Effector memory CD4-positive, alpha-beta T cell (primary cell): ENCODE measurements at regions not wholly inside any gene's neighbourhood (a gene's known extent, or its start where the extent isn't known, plus 50 kb on each side); places are given as distances from the start of the nearest gene placed in this dataset.
A peak's percentile ranks its signal among the peaks of the same experiment; 100 is the strongest.

Experiments
- DNase-seq, 3 donors: peaks; one replicate each; pipeline ENCODE4 v3.0.0-alpha.2; 2020
- H3K27ac ChIP-seq: 2 replicates; pipeline ENCODE4 v1.7.0; 2013; ENCODE audit warnings: mild to moderate bottlenecking, low read length, moderate library complexity; ENCODE audit not compliant: insufficient read depth, poor library complexity, severe bottlenecking
- H3K27me3 ChIP-seq: replicated peaks from 2 replicates; pipeline ENCODE4 v1.7.0; 2013; ENCODE audit warnings: mild to moderate bottlenecking, low read length; ENCODE audit not compliant: insufficient read depth, control insufficient read depth, poor library complexity, severe bottlenecking
- H3K36me3 ChIP-seq: 2 replicates; pipeline ENCODE4 v1.7.0; 2013; ENCODE audit warnings: mild to moderate bottlenecking, low read length, moderate library complexity; ENCODE audit not compliant: control insufficient read depth, insufficient read depth
- H3K4me1 ChIP-seq: 2 replicates; pipeline ENCODE4 v1.7.0; 2013; ENCODE audit warnings: low read length, mild to moderate bottlenecking; ENCODE audit not compliant: control insufficient read depth, insufficient read depth, poor library complexity, severe bottlenecking
- H3K4me3 ChIP-seq: 2 replicates; pipeline ENCODE4 v1.7.0; 2013; ENCODE audit warnings: low read length, low read depth, mild to moderate bottlenecking; ENCODE audit not compliant: insufficient read depth, poor library complexity, severe bottlenecking
- H3K9me3 ChIP-seq: 2 replicates; pipeline ENCODE4 v1.7.0; 2013; ENCODE audit warnings: mild to moderate bottlenecking, low read length, moderate library complexity; ENCODE audit not compliant: control insufficient read depth

- H3K9me3 ChIP-seq = no peaks in the 10 kb centered on the region
- no peak overlapping the region for H3K4me3 ChIP-seq
- no peaks in the 10 kb centered on the region for H3K36me3 ChIP-seq
- no peak for DNase-seq
- H3K4me1 ChIP-seq = no peaks in the 10 kb centered on the region
- H3K27ac ChIP-seq = no peak overlapping the region
- no peaks in the 10 kb centered on the region for H3K27me3 ChIP-seq
Observed at GRCh38 chr15:62380011-62380410, 214.9 kb upstream of the C2CD4B start.

GRCh38 chr15:62382046-62382445 is 217.0 kb upstream of the C2CD4B start:
- Histone ChIP-seq H3K27ac (no peak overlapping the region), H3K4me1 (no peaks in the 10 kb centered on the region), H3K36me3 (no peaks in the 10 kb centered on the region), H3K9me3 (no peaks in the 10 kb centered on the region), H3K4me3 (no peak overlapping the region), H3K27me3 (no peaks in the 10 kb centered on the region)
- DNase-seq = no peak

- Histone ChIP-seq H3K9me3 (no peaks in the 10 kb centered on the region), H3K4me3 (peak within 1 kb of the TSS; percentile 77), H3K27me3 (peaks cover 4% of the 10 kb centered on the region), H3K4me1 (peaks cover 14% of the 10 kb centered on the region), H3K36me3 (no peaks in the 10 kb centered on the region), H3K27ac (no peak within 1 kb of the TSS)
- DNase-seq = no peak
Observed at GRCh38 chr15:62389885-62390790, 225.1 kb upstream of the C2CD4B start, which contains the start of gene TLN2. TSS of gene TLN2 (plus strand) at chr15:62390550.

- Histone ChIP-seq H3K4me3 (peak overlapping the region; percentile 77), H3K9me3 (no peaks in the 10 kb centered on the region), H3K27me3 (peaks cover 4% of the 10 kb centered on the region), H3K27ac (no peak overlapping the region), H3K36me3 (no peaks in the 10 kb centered on the region), H3K4me1 (peaks cover 14% of the 10 kb centered on the region)
- no peak for DNase-seq
Observed at GRCh38 chr15:62390791-62391640, 225.9 kb upstream of the C2CD4B start.

GRCh38 chr15:62391641-62392262 is 226.7 kb upstream of the C2CD4B start:
- H3K4me3 ChIP-seq = peak overlapping the region; percentile 77
- H3K4me1 ChIP-seq = peaks cover 14% of the 10 kb centered on the region
- H3K27me3 ChIP-seq = peaks cover 4% of the 10 kb centered on the region
- H3K9me3 ChIP-seq = no peaks in the 10 kb centered on the region
- DNase-seq = no peak
- no peak overlapping the region for H3K27ac ChIP-seq
- no peaks in the 10 kb centered on the region for H3K36me3 ChIP-seq

GRCh38 chr15:62392376-62392775 is 227.3 kb upstream of the C2CD4B start:
- H3K27me3 ChIP-seq = peaks cover 4% of the 10 kb centered on the region
- H3K4me1 ChIP-seq = peaks cover 14% of the 10 kb centered on the region
- no peaks in the 10 kb centered on the region for H3K9me3 ChIP-seq
- no peaks in the 10 kb centered on the region for H3K36me3 ChIP-seq
- DNase-seq = no peak
- peak overlapping the region; percentile 77 for H3K4me3 ChIP-seq
- H3K27ac ChIP-seq = no peak overlapping the region

- no peaks in the 10 kb centered on the region for H3K9me3 ChIP-seq
- H3K4me3 ChIP-seq = no peak overlapping the region
- H3K27me3 ChIP-seq = peaks cover 4% of the 10 kb centered on the region
- H3K36me3 ChIP-seq = no peaks in the 10 kb centered on the region
- peaks cover 14% of the 10 kb centered on the region for H3K4me1 ChIP-seq
- DNase-seq = no peak
- H3K27ac ChIP-seq = no peak overlapping the region
Observed at GRCh38 chr15:62393196-62393595, 228.1 kb upstream of the C2CD4B start.

GRCh38 chr15:62394079-62394478 is 229.0 kb upstream of the C2CD4B start:
- peaks cover 4% of the 10 kb centered on the region for H3K27me3 ChIP-seq
- no peaks in the 10 kb centered on the region for H3K36me3 ChIP-seq
- no peak overlapping the region for H3K27ac ChIP-seq
- DNase-seq = no peak
- H3K4me3 ChIP-seq = no peak overlapping the region
- H3K9me3 ChIP-seq = no peaks in the 10 kb centered on the region
- H3K4me1 ChIP-seq = peaks cover 14% of the 10 kb centered on the region

- H3K4me1 ChIP-seq = no peaks in the 10 kb centered on the region
- no peaks in the 10 kb centered on the region for H3K36me3 ChIP-seq
- H3K27ac ChIP-seq = no peak overlapping the region
- no peaks in the 10 kb centered on the region for H3K27me3 ChIP-seq
- H3K9me3 ChIP-seq = no peaks in the 10 kb centered on the region
- DNase-seq = no peak
- no peak overlapping the region for H3K4me3 ChIP-seq
Observed at GRCh38 chr15:62400778-62401177, 235.7 kb upstream of the C2CD4B start.
